Naive thymus-derived CD4-positive, alpha-beta T cell (primary cell): ENCODE measurements at regions not wholly inside any gene's neighbourhood (a gene's known extent, or its start where the extent isn't known, plus 50 kb on each side); places are given as distances from the start of the nearest gene placed in this dataset.

Experiments
- ATAC-seq: fragments of 150-1000 bp; cut with Tn5 transposase; 2 replicates; pipeline ENCODE4 v1.10.0; 2021; ENCODE audit warnings: mild to moderate bottlenecking, moderate library complexity
- CTCF ChIA-PET: fragments of 350-600 bp; sonication (Branson Sonifier 250); formaldehyde crosslinking; loops from one replicate; lab custom pipeline; 2021; ENCODE audit warnings: antibody characterized with exemption; lab: Charles Lee
- POLR2A ChIA-PET: fragments of 350-600 bp; sonication (Branson Sonifier 250); formaldehyde crosslinking; loops from one replicate; lab custom pipeline; 2021; ENCODE audit warnings: antibody characterized with exemption, inconsistent platforms; lab: Charles Lee
- DNase-seq, 9 donors: peaks; one replicate each; pipeline versions ENCODE4 v3.0.0 to v3.0.0-alpha.2; 2020 to 2022; ENCODE audit warnings: mixed read lengths in 1 of 9
- H3K27ac ChIP-seq: one replicate; pipeline ENCODE4 v1.7.0; 2013; ENCODE audit warnings: mild to moderate bottlenecking, low read depth, low read length, moderate library complexity
- H3K27me3 ChIP-seq, 2 donors: one replicate each; pipeline ENCODE4 v1.7.0; 2013; ENCODE audit warnings: low read length in 2 of 2, mild to moderate bottlenecking in 2 of 2, moderate library complexity in 2 of 2; ENCODE audit not compliant: control insufficient read depth in 2 of 2, insufficient read depth in 2 of 2
- H3K36me3 ChIP-seq, 3 experiments: 1 replicate in 2 of 3; 2 replicates in 1 of 3; pipeline ENCODE4 v1.7.0; 2013; ENCODE audit warnings: low read length in 3 of 3, mild to moderate bottlenecking in 3 of 3, moderate library complexity in 1 of 3; ENCODE audit not compliant: insufficient read depth in 3 of 3, control insufficient read depth in 2 of 3
- H3K4me1 ChIP-seq, 2 donors: one replicate each; pipeline ENCODE4 v1.7.0; 2013; ENCODE audit warnings: low read length in 2 of 2, mild to moderate bottlenecking in 2 of 2, moderate library complexity in 1 of 2; ENCODE audit not compliant: control insufficient read depth in 2 of 2, insufficient read depth in 2 of 2
- H3K4me3 ChIP-seq: 2 replicates; pipeline ENCODE4 v1.7.0; 2013; ENCODE audit warnings: mild to moderate bottlenecking, low read length
- H3K9me3 ChIP-seq, 3 experiments: 1 replicate in 2 of 3; 2 replicates in 1 of 3; pipeline ENCODE4 v1.7.0; 2013; ENCODE audit warnings: low read length in 3 of 3; ENCODE audit not compliant: control insufficient read depth in 2 of 3
- H3K27ac Mint-ChIP-seq, 9 donors: one replicate each; pipeline ENCODE4 v1.8.0; 2020 to 2022; ENCODE audit warnings: mixed read lengths in 9 of 9, mild to moderate bottlenecking in 8 of 9, moderate library complexity in 5 of 9, inconsistent platforms in 2 of 9
- H3K27me3 Mint-ChIP-seq, 5 donors: one replicate each; pipeline ENCODE4 v1.8.0; 2021 to 2022; ENCODE audit warnings: mixed read lengths in 5 of 5, mild to moderate bottlenecking in 1 of 5
- H3K36me3 Mint-ChIP-seq, 5 donors: one replicate each; pipeline ENCODE4 v1.8.0; 2020 to 2022; ENCODE audit warnings: mixed read lengths in 5 of 5, mild to moderate bottlenecking in 3 of 5, inconsistent platforms in 1 of 5
- H3K4me1 Mint-ChIP-seq, 7 donors: one replicate each; pipeline ENCODE4 v1.8.0; 2020 to 2022; ENCODE audit warnings: mixed read lengths in 7 of 7, mild to moderate bottlenecking in 3 of 7, inconsistent platforms in 1 of 7
- H3K4me3 Mint-ChIP-seq, 10 donors: one replicate each; pipeline ENCODE4 v1.8.0; 2020 to 2022; ENCODE audit warnings: mild to moderate bottlenecking in 10 of 10, mixed read lengths in 10 of 10, moderate library complexity in 6 of 10, inconsistent platforms in 2 of 10
- H3K9me3 Mint-ChIP-seq, 11 donors: one replicate each; pipeline ENCODE4 v1.8.0; 2020 to 2022; ENCODE audit warnings: mixed read lengths in 11 of 11, mild to moderate bottlenecking in 4 of 11, inconsistent platforms in 1 of 11, moderate library complexity in 1 of 11
- intact Hi-C, 2 donors: fragments of 100-400 bp; cut with micrococcal nuclease; formaldehyde crosslinking; loops; one replicate each; pipeline ENCODE4 v1.15.1; 2023

DNA sequence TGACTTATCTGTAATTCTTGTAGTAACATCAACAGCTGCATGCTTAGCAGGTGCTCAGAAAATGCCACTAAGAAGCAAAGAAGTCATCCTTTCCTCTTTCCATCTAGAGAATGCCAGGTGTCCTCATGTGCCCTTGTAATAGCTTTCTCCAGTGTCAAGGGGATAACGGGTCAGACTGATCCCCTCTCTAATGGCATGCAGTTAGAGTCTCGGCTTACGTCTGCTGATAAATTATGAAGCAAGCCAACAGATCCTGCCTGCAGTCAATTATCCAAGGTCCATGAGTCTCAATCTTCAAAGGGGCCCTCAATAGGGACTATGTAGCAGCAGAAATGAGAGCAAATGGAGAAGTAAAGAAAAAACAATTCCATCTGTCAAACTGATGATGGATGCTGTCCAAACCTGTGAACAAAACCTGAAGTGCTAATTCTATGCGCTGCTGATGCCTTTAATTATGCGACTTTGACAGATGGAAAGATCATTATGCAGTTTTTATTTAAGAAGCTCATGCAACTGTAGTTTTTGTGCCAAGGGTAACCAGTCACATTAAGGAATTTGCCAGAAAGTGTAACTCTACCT, 162.8 kb upstream of the PEX5L start:
- H3K27ac ChIP-seq: no peak overlapping the region
- H3K9me3 Mint-ChIP-seq: peaks cover 0 to 10% (median 2%) of the 10 kb centered on the region in 11 donors
- H3K9me3 ChIP-seq: no peaks in the 10 kb centered on the region
- ChIA-PET CTCF (no interaction called here), POLR2A (interaction anchor here (0.6 kb wide), 1 partner anchor 542 kb away, joined by 3 read pairs; no protein-coding TSS in a partner anchor)
- no peak overlapping the region for H3K4me3 Mint-ChIP-seq
- no peak for ATAC-seq
- intact Hi-C loops: no loop called here
- peaks cover 0 to 7% (median 0%) of the 10 kb centered on the region in 5 donors for H3K27me3 Mint-ChIP-seq
- H3K4me1 Mint-ChIP-seq: no peaks in the 10 kb centered on the region
- H3K27me3 ChIP-seq: no peaks in the 10 kb centered on the region
- no peaks in the 10 kb centered on the region for H3K4me1 ChIP-seq
- no peak overlapping the region for H3K4me3 ChIP-seq
- DNase-seq: no peak
- no peaks in the 10 kb centered on the region for H3K36me3 ChIP-seq
- H3K27ac Mint-ChIP-seq: no peak overlapping the region
- H3K36me3 Mint-ChIP-seq: no peaks in the 10 kb centered on the region

DNA sequence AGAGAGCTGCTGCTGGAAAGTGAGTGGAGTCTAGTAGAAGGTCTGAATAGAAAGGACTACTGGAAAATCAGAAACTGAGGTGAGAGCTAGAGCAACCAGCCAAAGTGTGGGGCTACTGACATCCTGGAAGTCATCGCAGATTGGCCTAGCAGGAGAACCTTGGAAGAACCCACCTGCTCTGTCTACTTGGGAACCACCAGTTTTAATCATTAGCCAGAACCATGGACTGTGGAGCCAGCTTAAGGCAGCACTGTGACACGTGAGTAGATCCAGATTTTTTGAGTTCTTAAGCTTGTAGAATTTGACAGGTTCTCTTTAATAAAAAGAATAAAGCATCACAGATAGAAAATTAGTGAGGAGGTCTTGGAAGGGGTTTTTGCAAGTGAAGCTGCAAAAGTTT, 179.1 kb upstream of the PEX5L start:
- Histone ChIP-seq H3K27ac (no peak overlapping the region), H3K27me3 (no peaks in the 10 kb centered on the region), H3K4me1 (no peaks in the 10 kb centered on the region), H3K4me3 (no peak overlapping the region), H3K36me3 (no peaks in the 10 kb centered on the region), H3K9me3 (no peaks in the 10 kb centered on the region)
- Mint-ChIP-seq H3K27me3 (peaks cover 0 to 3% (median 0%) of the 10 kb centered on the region in 5 donors), H3K4me3 (no peak overlapping the region), H3K9me3 (peaks cover 0 to 31% (median 3%) of the 10 kb centered on the region in 11 donors), H3K4me1 (no peaks in the 10 kb centered on the region), H3K27ac (no peak overlapping the region), H3K36me3 (no peaks in the 10 kb centered on the region)
- ChIA-PET CTCF (no interaction called here), POLR2A (no interaction called here)
- intact Hi-C loops: no loop called here
- no peak for DNase-seq
- ATAC-seq: no peak

DNA sequence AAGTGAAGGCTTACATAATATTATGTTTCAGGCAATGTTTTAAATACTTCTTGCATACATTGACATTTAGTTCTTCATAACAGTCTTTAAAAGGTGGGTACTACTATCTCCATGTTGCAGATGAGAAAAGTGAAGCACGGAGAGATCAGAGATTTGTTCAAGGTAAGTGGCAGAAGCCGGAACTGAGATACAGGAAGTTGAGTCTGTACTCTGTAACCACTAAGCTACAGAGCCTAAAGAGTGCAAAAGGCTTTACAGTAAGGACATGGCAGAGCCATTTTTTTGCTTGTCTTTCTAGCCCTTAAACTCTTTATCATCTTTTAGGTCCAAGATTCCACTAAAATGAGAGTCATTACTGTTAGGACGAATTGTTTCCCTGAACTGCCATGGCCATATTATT, 186.5 kb upstream of the PEX5L start:
- Mint-ChIP-seq H3K27ac (no peak overlapping the region), H3K9me3 (peaks cover 0 to 30% (median 10%) of the 10 kb centered on the region in 11 donors), H3K27me3 (peaks cover 0 to 3% (median 0%) of the 10 kb centered on the region in 5 donors), H3K4me1 (no peaks in the 10 kb centered on the region), H3K36me3 (peaks cover 0 to 4% (median 0%) of the 10 kb centered on the region in 5 donors), H3K4me3 (no peak overlapping the region)
- CTCF ChIA-PET: no interaction called here
- Histone ChIP-seq H3K4me1 (no peaks in the 10 kb centered on the region), H3K27me3 (no peaks in the 10 kb centered on the region), H3K27ac (no peak overlapping the region), H3K36me3 (no peaks in the 10 kb centered on the region), H3K9me3 (no peaks in the 10 kb centered on the region), H3K4me3 (no peak overlapping the region)
- ATAC-seq (no peak), DNase-seq (no peak)
- POLR2A ChIA-PET: no interaction called here
- intact Hi-C loops: no loop called here

DNA sequence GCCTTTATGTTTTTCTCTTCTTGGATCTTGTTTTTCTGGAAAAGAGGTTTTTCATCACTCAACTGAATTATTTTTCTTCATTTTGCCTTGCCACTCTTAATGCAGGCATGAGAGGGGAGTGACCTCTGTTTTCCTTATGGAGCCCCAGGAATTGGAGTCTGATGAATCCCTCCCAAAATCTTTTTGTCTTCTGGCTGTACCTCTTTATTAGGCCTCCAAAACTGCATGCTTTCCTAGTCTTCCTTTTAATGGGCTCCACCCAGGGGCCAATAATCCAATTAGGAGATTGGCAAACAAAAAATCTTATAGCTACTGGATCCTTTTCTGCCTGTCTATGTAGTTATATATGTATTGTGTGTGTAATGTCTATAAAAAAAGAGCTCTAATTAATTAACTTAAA, 192.4 kb upstream of the PEX5L start:
- H3K9me3 Mint-ChIP-seq: peaks cover 9 to 53% (median 20%) of the 10 kb centered on the region in 11 donors
- ChIA-PET POLR2A (no interaction called here), CTCF (no interaction called here)
- DNase-seq (no peak), ATAC-seq (no peak)
- Histone ChIP-seq H3K4me1 (no peaks in the 10 kb centered on the region), H3K27ac (no peak overlapping the region), H3K9me3 (peaks cover 0 to 9% (median 0%) of the 10 kb centered on the region in 3 experiments), H3K36me3 (no peaks in the 10 kb centered on the region), H3K4me3 (no peak overlapping the region), H3K27me3 (no peaks in the 10 kb centered on the region)
- H3K4me1 Mint-ChIP-seq: no peaks in the 10 kb centered on the region
- H3K4me3 Mint-ChIP-seq: no peak overlapping the region
- intact Hi-C loops: no loop called here
- peaks cover 0 to 3% (median 0%) of the 10 kb centered on the region in 5 donors for H3K27me3 Mint-ChIP-seq
- H3K36me3 Mint-ChIP-seq: peaks cover 0 to 13% (median 0%) of the 10 kb centered on the region in 5 donors
- no peak overlapping the region for H3K27ac Mint-ChIP-seq

DNA sequence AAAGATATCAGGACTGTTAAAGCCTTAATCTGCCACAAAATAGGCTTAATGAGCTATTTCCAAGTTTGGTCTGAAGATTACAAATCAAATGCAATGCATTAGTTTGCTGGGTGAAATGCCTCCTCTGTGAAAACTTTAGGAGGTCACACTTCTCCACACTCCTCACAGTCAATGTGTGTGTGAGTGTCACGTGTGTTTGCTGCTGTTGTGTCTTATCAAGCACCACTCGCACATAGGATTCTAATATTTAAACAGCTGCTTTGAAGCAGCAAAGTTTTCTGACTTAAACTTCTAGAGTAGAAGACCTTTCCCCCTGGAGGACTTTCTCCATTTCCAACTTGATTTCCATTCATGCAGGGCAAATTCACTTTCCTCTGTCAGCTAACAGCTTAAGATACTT, 203.2 kb upstream of the PEX5L start:
- Histone ChIP-seq H3K4me3 (no peak overlapping the region), H3K36me3 (no peaks in the 10 kb centered on the region), H3K27me3 (no peaks in the 10 kb centered on the region), H3K4me1 (no peaks in the 10 kb centered on the region), H3K9me3 (no peaks in the 10 kb centered on the region), H3K27ac (no peak overlapping the region)
- intact Hi-C loops: no loop called here
- no peak overlapping the region for H3K27ac Mint-ChIP-seq
- no peaks in the 10 kb centered on the region for H3K4me1 Mint-ChIP-seq
- H3K4me3 Mint-ChIP-seq: no peak overlapping the region
- peaks cover 0 to 8% (median 0%) of the 10 kb centered on the region in 5 donors for H3K36me3 Mint-ChIP-seq
- DNase-seq (no peak), ATAC-seq (no peak)
- ChIA-PET CTCF (no interaction called here), POLR2A (no interaction called here)
- peaks cover 2 to 15% (median 9%) of the 10 kb centered on the region in 11 donors for H3K9me3 Mint-ChIP-seq
- peaks cover 0 to 4% (median 0%) of the 10 kb centered on the region in 5 donors for H3K27me3 Mint-ChIP-seq

DNA sequence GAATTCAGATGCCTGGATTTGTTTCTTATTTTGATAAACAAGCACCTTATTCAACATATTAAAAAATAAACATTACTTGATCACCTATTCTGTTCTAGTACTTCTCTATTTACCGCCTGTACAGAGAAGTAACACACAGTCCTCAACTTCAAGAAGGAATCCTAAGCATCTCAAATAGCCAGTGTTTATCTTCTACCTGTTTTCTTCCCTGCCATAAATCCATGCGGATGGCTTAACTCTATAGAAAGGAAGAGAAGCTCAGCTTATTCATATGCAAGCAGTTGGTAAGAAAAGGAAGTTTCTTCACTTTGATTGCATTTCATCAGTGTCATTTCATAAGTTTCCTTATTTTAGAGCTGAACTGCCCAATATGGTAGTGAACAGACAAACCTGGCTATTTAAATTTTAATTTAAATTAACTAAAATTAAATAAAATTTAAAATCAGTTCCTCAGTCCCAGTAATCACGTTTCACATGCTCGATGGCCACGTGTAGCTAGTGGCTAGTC, 210.0 kb upstream of the PEX5L start:
- CTCF ChIA-PET: no interaction called here

DNA sequence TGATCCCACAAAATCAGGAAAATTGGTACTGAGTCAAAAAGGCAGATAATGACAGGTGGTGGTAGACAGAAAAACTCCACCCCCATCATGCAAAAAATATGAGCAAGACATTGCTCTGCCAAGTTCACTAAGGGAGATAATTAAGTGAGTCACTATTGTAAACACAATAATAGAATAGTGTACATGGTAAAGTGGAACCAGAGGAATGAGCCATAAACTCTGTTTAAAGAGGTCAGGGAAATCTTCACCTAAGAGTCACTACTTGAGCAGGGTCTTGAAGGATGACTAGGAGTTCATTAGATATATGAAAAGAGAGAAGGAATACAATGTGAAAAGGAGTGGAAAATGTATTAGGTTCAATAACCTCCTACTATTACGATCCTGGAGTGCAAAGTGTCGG, 213.4 kb upstream of the PEX5L start:
- DNase-seq (no peak), ATAC-seq (no peak)
- H3K36me3 Mint-ChIP-seq: no peaks in the 10 kb centered on the region
- no peaks in the 10 kb centered on the region for H3K27me3 ChIP-seq
- intact Hi-C loops: no loop called here
- peaks cover 0 to 7% (median 4%) of the 10 kb centered on the region in 11 donors for H3K9me3 Mint-ChIP-seq
- peaks cover 0 to 7% (median 0%) of the 10 kb centered on the region in 5 donors for H3K27me3 Mint-ChIP-seq
- no peaks in the 10 kb centered on the region for H3K4me1 ChIP-seq
- no peak overlapping the region for H3K4me3 ChIP-seq
- H3K9me3 ChIP-seq: no peaks in the 10 kb centered on the region
- no peak overlapping the region for H3K27ac Mint-ChIP-seq
- ChIA-PET CTCF (no interaction called here), POLR2A (no interaction called here)
- no peak overlapping the region for H3K27ac ChIP-seq
- H3K36me3 ChIP-seq: no peaks in the 10 kb centered on the region
- no peak overlapping the region for H3K4me3 Mint-ChIP-seq
- H3K4me1 Mint-ChIP-seq: no peaks in the 10 kb centered on the region

More for the DNA sequence above, 210.0 kb upstream of the PEX5L start:
- Mint-ChIP-seq H3K4me3 (no peak overlapping the region), H3K36me3 (no peaks in the 10 kb centered on the region), H3K4me1 (no peaks in the 10 kb centered on the region), H3K9me3 (peaks cover 0 to 13% (median 3%) of the 10 kb centered on the region in 11 donors), H3K27me3 (peaks cover 0 to 4% (median 0%) of the 10 kb centered on the region in 5 donors), H3K27ac (no peak overlapping the region)
- Histone ChIP-seq H3K4me1 (no peaks in the 10 kb centered on the region), H3K27ac (no peak overlapping the region), H3K36me3 (no peaks in the 10 kb centered on the region), H3K9me3 (no peaks in the 10 kb centered on the region), H3K4me3 (no peak overlapping the region), H3K27me3 (no peaks in the 10 kb centered on the region)
- POLR2A ChIA-PET: no interaction called here
- DNase-seq: no peak
- ATAC-seq: no peak
- intact Hi-C loops: no loop called here
